Skeletal muscle satellite cell (primary cell): ENCODE measurements at regions not wholly inside any gene's neighbourhood (a gene's known extent, or its start where the extent isn't known, plus 50 kb on each side); places are given as distances from the start of the nearest gene placed in this dataset.

Experiments used
- H3K27me3 ChIP-seq: 2 replicates; pipeline ENCODE4 v1.7.0; 2013; ENCODE audit warnings: low read length; ENCODE audit not compliant: control insufficient read depth, insufficient read depth
- H3K36me3 ChIP-seq: 2 replicates; pipeline ENCODE4 v1.7.0; 2013; ENCODE audit warnings: mild to moderate bottlenecking, control low read depth, low read length; ENCODE audit not compliant: insufficient read depth
- H3K4me1 ChIP-seq: 2 replicates; pipeline ENCODE4 v1.7.0; 2013; ENCODE audit warnings: low read length; ENCODE audit not compliant: control insufficient read depth, insufficient read depth
- H3K4me2 ChIP-seq: 2 replicates; pipeline ENCODE4 v1.7.0; 2013; ENCODE audit warnings: mild to moderate bottlenecking, low read length
- H3K4me3 ChIP-seq: 2 replicates; pipeline ENCODE4 v1.7.0; 2013; ENCODE audit warnings: low read length
- H3K9ac ChIP-seq: 2 replicates; pipeline ENCODE4 v1.7.0; 2013; ENCODE audit warnings: mild to moderate bottlenecking, low read depth, low read length, moderate library complexity
- H3K9me3 ChIP-seq: replicated peaks from 2 replicates; pipeline ENCODE4 v1.7.0; 2013; ENCODE audit warnings: mild to moderate bottlenecking, control low read depth, low read length

GRCh38 chr16:65414284-65414984 is 292.6 kb upstream of the CDH11 start:
- H3K4me2 ChIP-seq = peak overlapping the region; percentile 8
- H3K4me1 ChIP-seq = peaks cover 15% of the 10 kb centered on the region
- no peaks in the 10 kb centered on the region for H3K9me3 ChIP-seq
- no peaks in the 10 kb centered on the region for H3K36me3 ChIP-seq
- H3K4me3 ChIP-seq = no peak overlapping the region
- H3K9ac ChIP-seq = no peak overlapping the region
- no peaks in the 10 kb centered on the region for H3K27me3 ChIP-seq

- no peaks in the 10 kb centered on the region for H3K36me3 ChIP-seq
- peaks cover 15% of the 10 kb centered on the region for H3K4me1 ChIP-seq
- peak overlapping the region; percentile 8 for H3K4me2 ChIP-seq
- no peak overlapping the region for H3K4me3 ChIP-seq
- no peak overlapping the region for H3K9ac ChIP-seq
- H3K9me3 ChIP-seq = no peaks in the 10 kb centered on the region
- H3K27me3 ChIP-seq = no peaks in the 10 kb centered on the region
Observed at GRCh38 chr16:65413861-65414260, 292.0 kb upstream of the CDH11 start.

- H3K4me1 ChIP-seq = peaks cover 15% of the 10 kb centered on the region
- H3K9me3 ChIP-seq = no peaks in the 10 kb centered on the region
- H3K4me2 ChIP-seq = no peak overlapping the region
- no peak overlapping the region for H3K4me3 ChIP-seq
- H3K27me3 ChIP-seq = no peaks in the 10 kb centered on the region
- no peaks in the 10 kb centered on the region for H3K36me3 ChIP-seq
- H3K9ac ChIP-seq = no peak overlapping the region
Observed at GRCh38 chr16:65410801-65411200, 288.9 kb upstream of the CDH11 start.

GRCh38 chr16:65409510-65409909 is 287.6 kb upstream of the CDH11 start:
- Histone ChIP-seq H3K9ac (no peak overlapping the region), H3K9me3 (no peaks in the 10 kb centered on the region), H3K36me3 (no peaks in the 10 kb centered on the region), H3K4me3 (no peak overlapping the region), H3K27me3 (no peaks in the 10 kb centered on the region), H3K4me1 (peaks cover 13% of the 10 kb centered on the region), H3K4me2 (no peak overlapping the region)

GRCh38 chr16:65406933-65407332 is 285.1 kb upstream of the CDH11 start:
- H3K9ac ChIP-seq = no peak overlapping the region
- no peaks in the 10 kb centered on the region for H3K36me3 ChIP-seq
- H3K4me1 ChIP-seq = peaks cover 5% of the 10 kb centered on the region
- H3K4me3 ChIP-seq = no peak overlapping the region
- no peaks in the 10 kb centered on the region for H3K9me3 ChIP-seq
- H3K27me3 ChIP-seq = no peaks in the 10 kb centered on the region
- no peak overlapping the region for H3K4me2 ChIP-seq

- Histone ChIP-seq H3K4me2 (no peak overlapping the region), H3K36me3 (no peaks in the 10 kb centered on the region), H3K4me1 (peaks cover 5% of the 10 kb centered on the region), H3K9me3 (no peaks in the 10 kb centered on the region), H3K27me3 (no peaks in the 10 kb centered on the region), H3K4me3 (no peak overlapping the region), H3K9ac (no peak overlapping the region)
Observed at GRCh38 chr16:65406116-65406515, 284.3 kb upstream of the CDH11 start.

- no peak overlapping the region for H3K4me2 ChIP-seq
- no peaks in the 10 kb centered on the region for H3K27me3 ChIP-seq
- H3K9ac ChIP-seq = no peak overlapping the region
- no peaks in the 10 kb centered on the region for H3K9me3 ChIP-seq
- no peaks in the 10 kb centered on the region for H3K4me1 ChIP-seq
- H3K36me3 ChIP-seq = no peaks in the 10 kb centered on the region
- H3K4me3 ChIP-seq = no peak overlapping the region
Observed at GRCh38 chr16:65394281-65394680, 272.4 kb upstream of the CDH11 start.

GRCh38 chr16:65392806-65393565 is 271.1 kb upstream of the CDH11 start:
- Histone ChIP-seq H3K4me3 (no peak overlapping the region), H3K4me2 (no peak overlapping the region), H3K9me3 (peaks cover 5% of the 10 kb centered on the region), H3K9ac (no peak overlapping the region), H3K27me3 (no peaks in the 10 kb centered on the region), H3K4me1 (no peaks in the 10 kb centered on the region), H3K36me3 (no peaks in the 10 kb centered on the region)

GRCh38 chr16:65388592-65388991 is 266.7 kb upstream of the CDH11 start:
- Histone ChIP-seq H3K4me1 (no peaks in the 10 kb centered on the region), H3K4me2 (no peak overlapping the region), H3K27me3 (no peaks in the 10 kb centered on the region), H3K9ac (no peak overlapping the region), H3K9me3 (peaks cover 6% of the 10 kb centered on the region), H3K4me3 (no peak overlapping the region), H3K36me3 (no peaks in the 10 kb centered on the region)

GRCh38 chr16:65386672-65387071 is 264.8 kb upstream of the CDH11 start:
- H3K9ac ChIP-seq = no peak overlapping the region
- no peak overlapping the region for H3K4me2 ChIP-seq
- H3K36me3 ChIP-seq = no peaks in the 10 kb centered on the region
- H3K4me3 ChIP-seq = no peak overlapping the region
- no peaks in the 10 kb centered on the region for H3K4me1 ChIP-seq
- peaks cover 6% of the 10 kb centered on the region for H3K9me3 ChIP-seq
- no peaks in the 10 kb centered on the region for H3K27me3 ChIP-seq

- H3K9ac ChIP-seq = no peak overlapping the region
- H3K4me2 ChIP-seq = no peak overlapping the region
- H3K4me1 ChIP-seq = no peaks in the 10 kb centered on the region
- peaks cover 6% of the 10 kb centered on the region for H3K9me3 ChIP-seq
- no peak overlapping the region for H3K4me3 ChIP-seq
- H3K36me3 ChIP-seq = no peaks in the 10 kb centered on the region
- no peaks in the 10 kb centered on the region for H3K27me3 ChIP-seq
Observed at GRCh38 chr16:65384441-65384840, 262.6 kb upstream of the CDH11 start.

GRCh38 chr16:65377195-65377594 is 255.3 kb upstream of the CDH11 start:
- H3K36me3 ChIP-seq = no peaks in the 10 kb centered on the region
- H3K4me2 ChIP-seq = no peak overlapping the region
- H3K27me3 ChIP-seq = no peaks in the 10 kb centered on the region
- H3K4me1 ChIP-seq = peaks cover 23% of the 10 kb centered on the region
- no peak overlapping the region for H3K4me3 ChIP-seq
- H3K9me3 ChIP-seq = no peaks in the 10 kb centered on the region
- H3K9ac ChIP-seq = no peak overlapping the region
